ENCODE measurements at regions not wholly inside any gene's neighbourhood (a gene's known extent, or its start where the extent isn't known, plus 50 kb on each side); places are given as distances from the start of the nearest gene placed in this dataset.
A peak's percentile ranks its signal among the peaks of the same experiment; 100 is the strongest.

- DNase-seq (ENCODE audit: low read depth, low spot score): no peak
Measured at GRCh38 chr1:13878021-13878420, 178.0 kb downstream of the PRDM2 start.

- DNase-seq (ENCODE audit: low read depth, low spot score): no peak
Measured at GRCh38 chr1:13878451-13878850, 178.5 kb downstream of the PRDM2 start.

GRCh38 chr1:13881385-13882088 lies 181.5 kb downstream of the PRDM2 start:
- DNase-seq (ENCODE audit: low read depth, low spot score): no peak

- DNase-seq (ENCODE audit: low read depth, low spot score): peak; percentile 15
Measured at GRCh38 chr1:13888351-13888986, 188.5 kb downstream of the PRDM2 start.

- no peak for DNase-seq (ENCODE audit: low read depth, low spot score)
Measured at GRCh38 chr1:13889495-13889894, 189.5 kb downstream of the PRDM2 start.

- no peak for DNase-seq (ENCODE audit: low read depth, low spot score)
Measured at GRCh38 chr1:13890766-13891165, 190.8 kb downstream of the PRDM2 start.

- DNase-seq (ENCODE audit: low read depth, low spot score): peak; percentile 4
Measured at GRCh38 chr1:13892198-13892597, 192.2 kb downstream of the PRDM2 start.

GRCh38 chr1:13892671-13893325 lies 192.8 kb downstream of the PRDM2 start:
- DNase-seq (ENCODE audit: low read depth, low spot score): peak; percentile 14

GRCh38 chr1:13893409-13893821 lies 193.4 kb downstream of the PRDM2 start:
- no peak for DNase-seq (ENCODE audit: low read depth, low spot score)

GRCh38 chr1:13896932-13897331 lies 196.9 kb downstream of the PRDM2 start:
- DNase-seq (ENCODE audit: low read depth, low spot score): no peak

GRCh38 chr1:13898406-13898805 lies 198.4 kb downstream of the PRDM2 start:
- no peak for DNase-seq (ENCODE audit: low read depth, low spot score)

GRCh38 chr1:13899856-13900255 lies 199.9 kb downstream of the PRDM2 start:
- DNase-seq (ENCODE audit: low read depth, low spot score): no peak

- no peak for DNase-seq (ENCODE audit: low read depth, low spot score)
Measured at GRCh38 chr1:13900583-13900982, 200.6 kb downstream of the PRDM2 start.

- DNase-seq (ENCODE audit: low read depth, low spot score): no peak
Measured at GRCh38 chr1:13901039-13901438, 201.1 kb downstream of the PRDM2 start.

- DNase-seq (ENCODE audit: low read depth, low spot score): no peak
Measured at GRCh38 chr1:13901597-13901996, 201.6 kb downstream of the PRDM2 start.

GRCh38 chr1:13908128-13908527 lies 208.1 kb downstream of the PRDM2 start:
- no peak for DNase-seq (ENCODE audit: low read depth, low spot score)

- no peak for DNase-seq (ENCODE audit: low read depth, low spot score)
Measured at GRCh38 chr1:13911697-13912619, 212.0 kb downstream of the PRDM2 start.

GRCh38 chr1:13913396-13913795 lies 213.4 kb downstream of the PRDM2 start:
- DNase-seq (ENCODE audit: low read depth, low spot score): no peak

- no peak for DNase-seq (ENCODE audit: low read depth, low spot score)
Measured at GRCh38 chr1:13916530-13916929, 216.5 kb downstream of the PRDM2 start.

- no peak for DNase-seq (ENCODE audit: low read depth, low spot score)
Measured at GRCh38 chr1:13917607-13918006, 217.6 kb downstream of the PRDM2 start.

- DNase-seq (ENCODE audit: low read depth, low spot score): no peak
Measured at GRCh38 chr1:13918862-13919261, 218.9 kb downstream of the PRDM2 start.

- no peak for DNase-seq (ENCODE audit: low read depth, low spot score)
Measured at GRCh38 chr1:13921190-13921589, 221.2 kb downstream of the PRDM2 start.

Data from ELF-1 (cell line).